ENCODE measurements at regions not wholly inside any gene's neighbourhood (a gene's known extent, or its start where the extent isn't known, plus 50 kb on each side); places are given as distances from the start of the nearest gene placed in this dataset.
"Not testable (repeated sequence)": the region's sequence is repeated elsewhere in the genome, so short reads cannot be mapped to it uniquely, and the experiment has no call there.

DNA sequence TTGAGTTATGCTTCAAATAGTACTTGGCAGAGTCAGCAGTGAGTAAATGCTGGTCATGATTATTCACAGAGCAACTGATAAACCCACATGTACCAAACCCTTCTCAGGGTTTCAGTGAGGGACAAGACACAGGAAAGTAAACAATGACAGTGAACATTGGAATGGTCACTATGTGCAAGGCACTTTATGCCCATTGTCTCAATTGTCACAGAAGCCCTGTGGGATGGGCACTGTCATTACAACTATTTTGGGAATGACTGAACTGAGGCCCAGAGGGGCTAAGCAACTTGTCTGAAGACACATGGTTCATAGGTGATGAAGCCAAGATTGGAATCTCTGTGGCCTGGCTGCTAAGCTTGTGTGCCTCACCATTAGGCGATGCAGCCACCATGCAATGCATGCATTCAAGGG lies 238.5 kb downstream of the RBM19 start:
- FAIRE-seq: no peak
- DNase-seq (ENCODE audit: low spot score): peak; percentile 86

DNA sequence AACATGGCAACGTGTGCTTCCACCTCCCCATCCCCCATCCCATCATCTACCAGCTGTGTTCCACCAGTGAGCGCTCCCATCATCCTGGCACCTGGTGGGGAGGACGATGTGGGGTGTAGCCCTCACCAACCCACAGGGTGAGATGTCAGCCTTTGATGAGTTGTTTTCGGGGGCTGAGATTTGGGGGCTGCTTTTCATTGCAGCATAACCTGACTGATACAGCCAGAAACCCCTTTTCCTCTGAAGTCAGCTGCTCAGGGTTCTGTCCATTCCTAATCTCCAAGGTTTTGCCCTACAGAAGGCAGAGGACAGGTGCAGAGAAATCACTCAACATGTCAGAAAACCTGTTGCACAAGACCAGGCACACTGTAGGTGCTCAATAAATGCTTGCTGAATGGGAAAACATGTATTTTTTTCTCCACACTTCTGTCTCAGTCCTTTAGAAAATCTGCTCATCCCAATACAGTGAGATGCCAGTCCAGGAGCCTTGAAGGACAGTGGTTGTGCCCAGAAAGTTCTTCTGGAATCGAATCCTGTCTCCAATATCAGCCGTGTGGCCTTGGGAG lies 239.8 kb downstream of the RBM19 start:
- no peak for FAIRE-seq
- DNase-seq (ENCODE audit: low spot score): no peak

DNA sequence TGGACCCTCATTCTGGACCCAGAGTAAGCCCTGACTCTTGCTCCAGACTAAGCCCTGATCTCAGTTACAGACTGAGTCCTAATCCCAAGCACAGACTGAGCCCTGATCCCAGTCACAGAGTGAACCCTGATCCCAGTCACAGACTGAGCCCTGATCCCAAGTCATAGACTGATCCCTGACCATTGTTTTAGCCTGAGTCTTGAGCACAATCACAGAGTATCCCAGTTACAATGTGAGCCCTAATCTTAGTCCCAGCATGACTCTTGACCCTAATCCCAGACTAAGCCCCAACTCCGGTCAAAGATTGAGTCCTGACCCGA lies 240.6 kb downstream of the RBM19 start:
- DNase-seq (ENCODE audit: low spot score) (no peak), FAIRE-seq (no peak)

DNA sequence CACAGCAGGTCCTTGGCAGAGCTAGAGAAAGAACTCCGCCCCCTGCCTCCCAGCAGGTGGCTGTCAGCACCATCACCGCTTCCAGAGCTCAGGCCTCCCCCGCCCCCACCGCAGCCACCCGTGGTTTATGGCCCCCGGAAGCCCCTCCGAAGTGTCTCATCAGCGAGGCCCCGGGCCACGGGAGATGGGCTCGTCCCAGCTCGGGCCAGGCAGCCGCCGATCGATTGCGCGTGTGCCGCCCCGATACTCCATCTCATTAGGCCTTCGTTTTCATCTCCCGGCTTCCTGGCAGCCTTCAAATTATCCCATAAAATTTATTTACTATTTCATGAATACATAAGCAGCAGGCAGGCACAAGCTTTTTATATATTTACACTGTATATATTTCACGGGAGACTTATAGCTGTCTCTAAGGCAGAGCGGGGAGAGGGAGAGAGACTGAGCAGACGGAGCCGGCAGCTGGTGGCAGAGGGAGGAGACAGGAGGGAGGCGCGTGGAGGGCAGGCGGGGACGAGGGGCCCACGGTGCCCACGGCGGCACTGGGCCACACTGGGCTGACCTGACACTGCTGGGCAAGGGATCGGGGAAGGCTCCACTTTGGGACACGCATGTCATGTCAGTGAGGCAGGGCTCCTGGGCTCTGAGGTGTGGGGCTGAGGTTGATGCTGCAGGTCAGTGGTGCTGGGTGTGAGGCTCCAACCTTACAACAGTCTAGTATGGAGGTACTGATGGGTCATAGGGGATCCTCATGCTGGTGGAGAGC lies 241.2 kb downstream of the RBM19 start:
- no peak for DNase-seq (ENCODE audit: low spot score)
- FAIRE-seq: no peak

DNA sequence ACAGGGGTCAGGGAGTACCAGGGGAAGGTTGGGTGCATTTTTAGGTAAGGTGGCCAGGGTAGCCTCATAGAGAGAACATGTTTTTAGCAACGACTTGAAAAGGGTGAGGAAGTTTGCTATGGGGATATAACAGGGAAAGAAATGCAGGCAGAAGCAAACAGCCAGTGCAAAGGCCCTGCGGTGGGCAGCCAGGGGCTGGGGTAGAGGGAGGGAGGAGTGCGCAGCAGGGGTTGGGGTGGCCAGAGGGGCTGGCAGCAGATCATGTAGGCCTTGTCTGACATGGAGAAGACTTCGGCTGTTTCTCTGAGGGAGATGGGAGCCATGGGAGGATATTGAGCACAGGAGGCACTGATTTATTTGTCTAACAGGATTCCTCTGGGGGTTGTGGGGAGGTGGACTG lies 242.5 kb downstream of the RBM19 start:
- DNase-seq (ENCODE audit: low spot score) (no peak), FAIRE-seq (no peak)

DNA sequence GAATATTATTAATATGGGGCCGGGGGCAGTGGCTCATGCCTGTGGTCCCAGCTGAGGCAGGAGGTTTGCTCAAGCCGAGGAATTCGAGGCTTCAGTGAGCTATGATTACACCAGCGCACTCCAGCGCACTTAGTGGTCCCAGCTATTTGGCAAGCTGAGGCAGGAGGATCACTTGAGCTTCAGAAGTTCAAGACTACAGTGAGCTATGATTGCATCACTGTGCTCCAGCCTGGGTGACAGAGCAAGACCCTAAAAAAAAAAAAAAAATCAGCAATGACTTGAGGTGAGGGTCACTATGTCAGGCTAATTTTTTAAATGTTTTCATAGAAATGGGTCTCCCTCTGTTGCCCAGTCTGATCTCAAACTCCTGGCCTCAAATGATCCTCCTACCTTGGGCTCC lies 243.4 kb downstream of the RBM19 start:
- DNase-seq (ENCODE audit: low spot score) (no peak), FAIRE-seq (no peak)

DNA sequence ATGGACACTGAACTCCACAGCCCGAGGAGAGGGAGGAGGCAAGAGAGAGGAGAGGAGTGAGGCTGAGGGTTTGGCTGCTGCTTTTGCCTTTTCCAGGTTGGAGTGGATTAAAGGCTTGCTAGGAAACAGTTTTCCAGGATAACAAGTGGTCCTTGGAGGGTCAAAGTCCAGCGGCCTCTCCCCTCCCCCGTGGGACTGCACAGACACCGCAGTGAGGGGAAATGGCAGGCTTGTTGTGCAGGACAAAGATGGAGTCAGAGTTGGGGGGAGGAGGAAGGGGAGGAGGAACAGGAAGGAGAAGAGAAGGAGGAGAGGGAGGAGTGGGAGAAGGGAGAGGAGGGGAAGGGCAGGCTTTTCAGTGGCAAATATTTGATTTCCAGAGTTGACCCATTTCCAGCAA lies 245.5 kb downstream of the RBM19 start:
- no peak for DNase-seq (ENCODE audit: low spot score)
- FAIRE-seq: no peak

DNA sequence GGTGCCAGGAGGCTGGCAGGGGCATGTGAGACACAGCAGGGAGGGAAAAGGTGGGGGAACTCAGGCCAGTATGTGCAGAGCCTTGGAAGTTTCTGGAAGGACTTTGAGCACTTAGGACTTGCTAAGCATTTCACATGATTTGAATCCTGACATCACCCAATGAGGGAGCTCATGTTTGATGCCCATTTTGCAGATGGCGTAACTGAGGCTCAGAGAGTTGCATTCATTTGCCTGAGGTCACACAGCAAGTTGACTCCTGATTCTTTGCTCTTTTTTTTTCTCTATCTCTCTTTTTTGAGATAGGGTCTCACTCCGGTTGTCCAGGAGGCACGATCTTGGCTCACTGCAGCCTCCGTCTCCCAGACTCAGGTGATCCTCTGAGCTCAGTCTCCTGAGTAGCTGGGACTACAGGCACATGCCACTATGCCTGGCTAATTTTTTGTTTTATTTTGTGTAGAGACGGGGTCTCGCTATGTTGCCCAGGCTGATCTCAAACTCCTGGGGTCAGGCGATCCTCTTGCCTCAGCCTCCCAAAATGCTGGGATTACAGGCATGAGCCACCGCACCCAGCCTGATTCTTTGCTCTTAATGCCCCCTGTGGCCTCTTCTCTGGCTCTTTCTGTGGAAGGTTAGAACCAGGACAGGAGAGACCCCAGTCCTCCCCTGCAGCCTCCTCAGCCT lies 246.1 kb downstream of the RBM19 start:
- no peak for FAIRE-seq

DNA sequence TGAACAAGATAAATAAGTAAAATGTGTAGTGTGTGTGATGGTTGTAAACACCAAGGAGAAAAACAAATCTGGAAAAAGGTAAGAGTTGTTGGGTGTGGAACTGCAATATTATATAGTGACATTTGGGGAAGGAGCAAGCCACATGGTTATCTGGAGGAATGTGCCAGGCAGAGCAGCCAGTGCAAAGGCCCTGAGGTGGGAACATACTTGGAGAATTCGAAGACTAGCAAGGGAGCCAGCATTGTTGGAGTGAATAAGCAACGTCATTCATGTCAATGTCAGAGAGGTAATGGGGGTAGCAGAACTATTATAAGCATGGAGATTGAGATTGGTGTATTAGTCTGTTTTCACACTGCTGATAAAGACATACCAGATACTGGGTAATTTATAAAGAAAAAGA lies 241.5 kb upstream of the LHX5 start:
- no peak for FAIRE-seq
- DNase-seq (ENCODE audit: low spot score): no peak

More for the DNA sequence above, 246.1 kb downstream of the RBM19 start:
- DNase-seq (ENCODE audit: low spot score): no peak

DNA sequence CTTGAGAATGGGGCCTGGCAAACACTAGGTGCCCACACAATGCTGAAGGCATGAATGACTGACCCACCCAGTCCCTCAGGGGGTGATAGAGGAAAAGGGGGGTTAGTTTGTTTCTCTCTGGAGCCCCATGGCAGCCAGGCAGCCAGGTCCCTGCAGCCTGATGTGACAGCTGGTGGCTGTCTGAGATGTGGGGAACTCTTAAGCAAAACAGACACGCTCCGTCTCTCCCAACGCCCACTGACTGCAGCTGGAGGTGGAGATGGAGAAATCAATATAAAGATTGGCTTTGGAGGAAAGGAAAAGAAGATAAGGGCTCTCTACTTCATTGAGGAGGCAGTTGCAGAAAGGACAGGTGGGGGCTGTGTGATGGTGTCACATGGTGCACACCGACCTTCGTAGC lies 240.8 kb upstream of the LHX5 start:
- DNase-seq (ENCODE audit: low spot score): no peak

DNA sequence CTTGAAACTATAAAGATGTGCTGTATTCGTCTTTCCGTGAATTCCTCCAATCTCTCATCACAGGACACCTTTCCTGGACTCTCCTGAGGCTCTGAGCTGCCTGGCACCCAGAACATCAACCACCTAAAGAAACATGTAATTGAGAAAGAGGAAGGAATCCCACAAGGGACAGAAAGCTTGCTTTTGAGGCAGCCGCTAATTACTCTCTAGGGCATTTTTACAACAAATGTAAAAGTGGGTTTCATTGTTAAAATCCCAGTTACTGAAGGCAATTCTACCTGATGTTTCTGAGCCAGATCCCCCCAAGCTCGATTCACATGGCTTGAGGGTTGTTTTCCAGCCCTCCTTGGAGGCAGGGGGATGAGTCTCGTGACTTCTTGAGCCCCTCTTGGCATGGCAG lies 238.5 kb upstream of the LHX5 start:
- DNase-seq (ENCODE audit: low spot score) (no peak), FAIRE-seq (no peak)

More for the DNA sequence above, 240.8 kb upstream of the LHX5 start:
- no peak for FAIRE-seq

DNA sequence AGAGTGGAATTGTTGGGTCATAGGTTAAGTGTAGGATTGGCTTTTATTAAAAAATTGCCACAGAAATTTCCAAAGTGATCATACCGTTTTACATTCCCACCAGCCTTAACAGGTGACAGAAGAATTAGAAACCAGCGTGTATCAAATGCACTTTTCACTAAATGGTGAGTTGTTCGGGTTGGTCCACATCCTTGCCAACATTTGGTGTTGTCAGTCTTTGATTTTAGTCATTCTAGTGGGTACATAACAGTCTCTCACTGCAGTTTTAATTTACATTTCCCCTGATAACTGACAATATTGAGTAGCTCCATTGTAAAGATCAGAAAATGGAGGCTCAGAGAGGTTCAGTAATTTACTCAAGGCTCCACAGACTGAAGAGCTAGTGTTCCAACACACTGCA lies 237.8 kb upstream of the LHX5 start:
- DNase-seq (ENCODE audit: low spot score) (no peak), FAIRE-seq (no peak)

DNA sequence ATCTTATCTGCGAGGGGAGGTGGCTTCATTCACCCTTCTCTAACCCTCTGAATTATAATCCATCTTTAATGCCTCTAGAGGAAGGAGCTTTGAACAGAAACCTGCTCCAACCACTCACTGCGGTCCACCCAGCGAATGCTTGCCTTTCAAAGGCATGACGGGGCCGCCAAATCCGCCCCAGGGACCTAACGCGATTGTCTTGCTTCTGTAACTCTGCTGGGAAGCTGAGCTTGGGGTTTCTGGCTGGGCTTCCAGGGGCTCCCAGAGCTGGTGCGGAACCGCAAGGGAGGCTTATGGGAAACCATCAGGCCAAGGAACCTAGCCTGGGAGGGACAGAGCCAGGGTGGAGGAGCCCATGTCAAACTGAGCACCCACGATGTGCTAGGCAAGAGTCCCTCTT lies 231.2 kb upstream of the LHX5 start:
- no peak for FAIRE-seq

DNA sequence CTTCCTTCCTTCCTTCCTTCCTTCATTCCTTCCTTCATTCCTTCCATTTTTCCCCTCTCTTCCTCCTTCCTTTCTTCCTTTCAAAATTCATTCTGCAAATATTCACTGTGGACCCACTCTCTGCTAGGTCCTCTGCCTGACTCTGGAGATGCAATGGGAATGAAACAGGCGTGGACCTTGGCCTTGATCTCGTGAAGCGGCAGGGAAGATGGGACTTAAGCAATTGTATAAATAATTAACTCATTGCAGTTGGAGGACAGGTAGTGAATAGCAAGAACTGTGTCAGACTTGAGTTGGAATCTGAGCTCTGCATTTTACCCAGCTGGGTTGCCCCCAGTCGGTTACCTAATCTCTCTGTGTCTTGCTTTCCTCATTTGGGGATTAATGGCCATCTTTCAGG lies 230.6 kb upstream of the LHX5 start:
- no peak for DNase-seq (ENCODE audit: low spot score)
- FAIRE-seq: no peak

More for the DNA sequence above, 231.2 kb upstream of the LHX5 start:
- DNase-seq (ENCODE audit: low spot score): no peak

DNA sequence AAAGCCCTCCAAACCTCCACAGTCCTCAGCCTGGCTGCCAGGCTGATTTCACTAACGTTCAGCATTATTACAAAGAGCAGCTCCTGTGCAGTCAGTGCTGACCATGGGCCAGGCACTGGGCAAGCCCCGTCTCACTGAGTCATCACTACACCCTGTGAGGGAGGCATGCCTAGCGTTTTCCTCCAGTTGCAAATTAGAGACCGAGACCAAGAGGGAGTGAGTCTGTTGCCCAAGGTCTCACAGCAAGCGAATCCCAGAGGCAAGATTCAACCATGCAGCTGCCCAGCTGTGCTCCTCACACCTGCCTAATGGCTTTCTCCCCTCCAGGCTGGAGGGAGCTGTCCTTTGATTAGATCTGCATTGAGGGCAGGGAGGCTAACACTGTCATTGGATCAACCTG lies 229.3 kb upstream of the LHX5 start:
- DNase-seq (ENCODE audit: low spot score) (peak; percentile 31), FAIRE-seq (no peak)

DNA sequence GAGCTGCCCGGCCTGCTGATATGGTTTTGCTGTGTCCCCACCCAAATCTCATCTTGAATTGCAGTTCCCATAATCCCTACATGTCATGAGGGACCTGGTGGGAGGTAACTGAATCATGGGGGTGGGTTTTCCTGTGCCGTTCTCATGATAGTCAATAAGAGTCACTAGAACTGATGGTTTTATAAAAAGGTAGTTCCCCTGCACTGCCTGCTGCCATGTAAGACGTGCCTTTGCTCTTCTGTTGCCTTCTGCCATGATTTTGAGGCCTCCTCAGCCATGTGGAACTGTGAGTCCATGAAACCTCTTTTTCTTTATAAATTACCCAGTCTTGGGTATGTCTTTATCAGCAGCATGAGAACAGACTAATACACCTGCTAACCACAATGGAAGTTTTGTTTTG lies 228.3 kb upstream of the LHX5 start:
- not testable (repeated sequence) for FAIRE-seq; DNase-seq (ENCODE audit: low spot score)

DNA sequence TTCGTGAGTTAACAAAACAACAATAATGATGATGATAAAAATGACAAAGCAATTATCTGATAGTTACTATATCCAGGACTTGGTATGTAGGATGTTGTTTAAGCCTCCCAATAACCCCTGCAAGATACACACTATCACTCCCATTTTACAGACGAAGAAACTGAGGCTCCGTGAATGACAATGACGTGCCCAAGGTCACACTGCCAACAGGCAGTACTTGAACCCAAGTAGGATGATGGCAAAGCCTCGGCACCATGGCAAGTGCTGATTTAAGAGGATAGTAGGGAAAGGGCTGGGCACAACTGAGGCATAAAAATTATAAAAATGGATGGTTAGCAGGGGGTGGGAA lies 226.8 kb upstream of the LHX5 start:
- FAIRE-seq: no peak

DNA sequence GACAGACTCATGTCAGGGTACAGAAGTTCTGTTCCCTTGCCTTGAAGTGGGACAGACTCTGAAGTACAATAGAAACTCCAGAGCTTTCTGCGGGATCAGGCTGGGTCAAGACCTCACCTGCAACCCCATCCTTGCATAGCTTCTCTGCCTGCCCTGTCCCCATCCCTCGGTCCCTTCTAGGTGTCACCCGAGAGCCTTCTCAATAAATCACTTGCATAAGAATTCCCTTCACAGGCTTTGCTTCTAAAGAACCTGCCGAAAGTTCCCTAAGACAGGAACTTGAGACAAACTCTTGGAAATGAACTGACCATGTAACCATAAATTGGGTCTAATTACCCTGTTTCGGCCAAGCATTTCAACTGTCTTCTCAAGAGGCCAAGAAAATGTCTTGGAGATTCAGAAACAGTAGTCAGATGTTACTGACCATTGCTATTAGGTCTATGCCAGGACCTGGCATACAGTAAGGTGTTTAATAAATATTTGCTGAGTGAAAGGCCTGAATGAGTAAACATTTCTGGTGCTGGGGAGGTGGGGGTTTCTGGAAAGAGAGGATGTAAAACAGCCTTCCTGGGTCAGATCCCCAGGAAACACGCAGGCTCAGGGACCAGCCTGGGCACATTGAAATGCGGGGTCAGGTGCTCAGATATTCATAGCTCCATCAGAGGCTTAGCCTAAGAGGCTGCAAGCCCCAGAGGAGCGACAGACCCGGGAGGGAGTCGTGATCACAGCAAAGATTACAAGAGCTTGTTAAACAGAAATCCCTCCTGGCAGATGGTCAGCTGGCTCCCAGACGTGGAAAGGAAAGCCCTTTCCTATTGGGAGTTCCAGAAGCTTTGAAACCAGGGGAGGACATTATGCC lies 226.2 kb upstream of the LHX5 start:
- FAIRE-seq (no peak), DNase-seq (ENCODE audit: low spot score) (no peak)

More for the DNA sequence above, 226.8 kb upstream of the LHX5 start:
- DNase-seq (ENCODE audit: low spot score): no peak

DNA sequence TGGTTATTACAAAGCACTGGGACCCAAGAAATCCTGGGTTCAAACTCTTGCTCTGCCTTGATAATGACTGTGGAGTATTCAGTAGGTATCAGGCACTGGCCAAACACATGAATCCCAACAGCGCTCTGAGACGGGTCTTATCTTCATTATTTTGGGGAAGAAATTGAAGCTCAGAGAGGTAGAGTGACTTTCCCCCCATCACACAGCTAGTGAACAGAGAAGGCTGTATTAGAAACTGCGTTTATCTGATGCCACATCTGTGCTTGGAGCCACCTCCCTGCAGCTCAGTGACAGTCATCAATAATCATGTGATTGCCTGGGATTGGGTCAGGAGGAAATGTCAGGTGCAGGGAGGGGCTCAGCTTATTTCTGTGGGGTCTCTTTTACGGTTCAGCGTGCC lies 225.4 kb upstream of the LHX5 start:
- DNase-seq (ENCODE audit: low spot score): no peak
- FAIRE-seq: no peak

DNA sequence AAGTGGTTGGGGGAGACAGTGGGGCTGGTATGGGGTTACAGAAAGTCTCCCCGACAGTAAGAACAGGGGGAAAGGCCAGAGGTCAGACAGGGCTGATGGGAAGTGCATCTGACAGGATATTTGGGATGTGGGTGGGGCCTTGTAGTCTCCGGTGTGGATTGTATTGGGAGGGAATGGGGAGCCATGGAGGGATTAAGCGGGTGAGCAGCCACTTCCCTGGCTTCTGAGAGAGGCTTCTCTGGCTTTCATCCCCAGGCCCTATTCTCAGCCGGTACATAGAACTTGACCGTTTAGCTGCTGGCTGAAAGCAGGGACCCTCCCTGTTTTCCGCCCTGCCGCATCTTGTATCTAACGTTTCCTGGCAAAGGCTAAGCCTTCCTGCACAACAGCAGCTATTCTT lies 222.0 kb upstream of the LHX5 start:
- FAIRE-seq (no peak), DNase-seq (ENCODE audit: low spot score) (no peak)

DNA sequence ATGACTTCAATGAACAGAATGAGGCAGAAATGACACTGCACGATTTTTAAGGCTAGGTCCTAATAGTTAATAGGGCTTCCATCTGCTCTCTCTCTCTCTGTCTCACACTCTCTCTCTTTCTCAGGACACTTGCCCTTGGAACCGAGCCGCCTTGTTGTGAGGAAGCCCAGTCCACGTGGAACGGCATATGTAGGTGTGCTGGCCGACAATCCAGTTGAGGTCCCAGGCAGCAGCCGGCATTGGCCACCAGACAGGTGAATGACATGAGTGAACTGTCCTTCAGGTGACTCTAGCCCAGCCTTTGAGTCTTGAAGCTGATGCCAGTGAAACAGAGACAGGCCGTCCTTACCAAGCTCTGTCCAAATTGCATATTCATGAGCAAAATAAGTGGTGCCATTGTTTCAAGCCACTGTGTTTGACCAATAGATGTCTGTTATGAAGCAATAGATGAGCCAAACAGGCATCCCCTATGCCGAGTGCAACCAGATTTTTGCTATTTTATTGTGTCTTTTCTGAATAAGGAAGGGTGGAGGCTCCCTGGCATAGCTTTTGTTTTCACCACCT lies 217.5 kb upstream of the LHX5 start:
- DNase-seq (ENCODE audit: low spot score): no peak
- no peak for FAIRE-seq

DNA sequence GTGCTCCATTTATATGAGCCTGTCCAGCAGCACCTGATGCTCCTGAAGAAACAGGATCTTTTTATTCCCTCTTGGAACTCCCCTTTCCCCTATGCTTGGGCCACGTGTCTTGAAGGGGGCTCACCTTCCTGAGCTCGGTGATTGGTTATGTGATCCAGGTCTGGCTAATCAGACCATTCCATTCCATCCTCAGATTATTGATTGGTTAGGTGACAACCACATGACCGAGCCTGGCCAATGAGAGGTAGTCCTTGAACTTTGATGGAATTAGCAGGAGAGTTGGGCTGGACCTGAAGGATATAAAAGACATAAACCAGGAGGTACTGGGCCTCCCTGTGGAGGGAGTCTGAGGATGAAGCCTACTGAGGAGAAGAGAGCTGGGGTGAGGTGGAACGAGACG lies 216.6 kb upstream of the LHX5 start:
- DNase-seq (ENCODE audit: low spot score): no peak
- no peak for FAIRE-seq

Measured in RCC 7860 (cell line).